GM19240 (cell line): ENCODE measurements at regions not wholly inside any gene's neighbourhood (a gene's known extent, or its start where the extent isn't known, plus 50 kb on each side); places are given as distances from the start of the nearest gene placed in this dataset.

ENCODE experiments used
- DNase-seq: peaks from one replicate; pipeline ENCODE4 v3.0.0; 2011; ENCODE audit warnings: low spot score; ENCODE audit not compliant: insufficient read length

DNA sequence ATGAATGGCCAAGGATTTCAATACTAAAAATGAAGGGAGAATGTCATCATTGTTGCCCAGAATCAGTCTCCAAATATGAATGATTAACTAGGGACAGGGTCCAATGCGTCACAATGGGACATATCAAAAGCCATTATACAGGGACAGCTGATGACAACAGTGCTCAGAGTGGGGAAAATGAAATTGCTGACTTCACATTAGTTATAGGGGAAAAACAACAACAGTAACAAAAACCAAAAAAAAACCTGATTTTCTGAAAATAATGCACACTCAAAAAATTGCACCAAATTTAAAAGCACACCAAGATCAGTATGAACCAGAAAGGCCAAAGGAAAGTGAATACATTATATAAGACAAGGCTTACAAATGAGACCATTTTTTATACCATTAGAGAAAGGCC lies 353.2 kb upstream of the SOX5 start:
- DNase-seq: no peak

DNA sequence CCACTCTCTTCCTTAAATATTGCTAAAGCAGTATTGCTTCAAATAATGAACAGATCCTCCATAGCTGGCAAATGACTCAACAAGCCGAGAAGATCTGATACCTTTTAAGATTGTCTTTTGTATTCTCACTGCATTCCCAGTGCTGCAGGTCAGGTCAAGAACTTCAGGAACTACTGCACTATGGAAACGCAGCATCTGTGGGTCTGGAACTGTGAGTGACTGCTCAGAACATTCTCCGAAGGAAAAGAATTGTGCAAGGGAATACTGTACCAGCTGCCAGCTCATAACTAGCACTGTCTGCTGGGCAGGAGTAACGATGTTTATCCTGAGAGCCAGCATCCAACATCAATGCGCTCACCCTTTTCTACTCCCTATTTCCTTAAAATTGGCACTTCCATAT lies 348.0 kb upstream of the SOX5 start:
- no peak for DNase-seq

DNA sequence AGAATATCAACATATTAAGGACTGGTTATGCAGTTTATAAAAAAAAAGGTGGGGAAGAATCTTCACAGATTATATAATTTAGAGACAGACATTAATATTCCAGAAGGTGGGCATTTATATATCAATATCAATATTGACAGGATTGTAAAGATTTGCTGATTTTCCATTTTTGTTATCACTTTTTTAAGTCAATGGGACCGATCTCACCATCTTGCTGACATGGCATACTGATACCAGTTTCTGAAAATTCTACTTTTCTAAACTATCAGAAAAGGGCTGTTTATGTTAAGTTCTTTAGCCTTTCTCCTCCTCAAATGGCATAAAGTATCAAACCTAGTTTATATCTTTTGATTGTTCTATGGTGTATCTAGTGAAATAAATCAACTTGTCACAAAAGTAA lies 344.1 kb upstream of the SOX5 start:
- no peak for DNase-seq

DNA sequence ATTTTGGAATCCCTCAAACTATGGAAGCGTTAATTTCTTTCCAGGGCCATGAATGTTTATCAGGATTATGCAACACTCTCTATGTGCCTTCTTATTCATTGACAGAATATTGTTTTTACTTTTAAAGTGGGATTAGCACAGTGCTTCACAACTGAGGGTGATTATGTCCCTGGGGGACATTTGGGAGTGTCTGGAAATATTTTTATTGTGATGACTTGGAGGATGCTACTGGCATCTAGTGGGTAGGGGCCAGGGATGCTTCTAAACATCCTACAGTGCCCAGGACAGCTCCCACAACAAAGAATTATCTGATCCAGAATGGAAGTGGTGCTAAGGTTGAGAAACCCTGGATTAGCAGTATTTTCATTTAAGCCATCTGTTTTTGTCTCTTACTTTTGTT lies 338.5 kb upstream of the SOX5 start:
- DNase-seq: no peak

DNA sequence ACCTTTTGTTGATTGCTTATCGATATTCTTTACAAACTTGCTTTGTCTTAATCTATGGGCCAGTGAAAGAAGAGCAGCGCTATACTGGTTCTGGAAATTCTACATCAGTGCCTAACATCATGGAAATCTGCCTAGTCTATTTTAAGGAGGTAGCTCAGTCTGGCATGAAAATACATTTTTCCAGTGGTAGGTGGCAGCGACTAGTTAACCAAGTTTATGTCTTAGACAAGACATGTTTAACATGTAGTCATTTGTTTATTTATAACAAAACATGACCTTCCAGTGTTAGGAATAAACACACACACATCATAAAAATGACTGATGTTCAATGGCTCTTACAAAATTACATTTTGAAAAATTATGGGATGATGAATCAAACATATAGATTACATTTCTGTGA lies 336.0 kb upstream of the SOX5 start:
- no peak for DNase-seq

DNA sequence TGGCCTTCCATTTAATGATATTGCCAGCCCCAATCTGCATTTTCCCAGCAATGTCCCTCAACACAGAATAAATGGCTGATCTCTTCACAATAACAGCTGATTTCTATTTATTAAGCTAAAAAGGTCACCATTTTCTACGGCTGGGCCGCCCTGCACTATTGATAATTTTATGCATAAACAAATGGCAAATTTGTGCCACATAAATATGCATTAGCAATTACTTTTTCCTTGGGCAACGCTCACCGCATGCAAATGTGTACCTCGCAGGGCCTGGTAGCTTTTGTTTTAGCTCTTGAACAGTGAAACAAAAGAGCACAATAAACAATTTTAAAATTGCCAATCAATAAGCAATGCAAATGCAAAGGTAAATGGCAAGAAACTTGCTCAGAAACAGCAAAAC lies 331.9 kb upstream of the SOX5 start:
- DNase-seq: no peak

DNA sequence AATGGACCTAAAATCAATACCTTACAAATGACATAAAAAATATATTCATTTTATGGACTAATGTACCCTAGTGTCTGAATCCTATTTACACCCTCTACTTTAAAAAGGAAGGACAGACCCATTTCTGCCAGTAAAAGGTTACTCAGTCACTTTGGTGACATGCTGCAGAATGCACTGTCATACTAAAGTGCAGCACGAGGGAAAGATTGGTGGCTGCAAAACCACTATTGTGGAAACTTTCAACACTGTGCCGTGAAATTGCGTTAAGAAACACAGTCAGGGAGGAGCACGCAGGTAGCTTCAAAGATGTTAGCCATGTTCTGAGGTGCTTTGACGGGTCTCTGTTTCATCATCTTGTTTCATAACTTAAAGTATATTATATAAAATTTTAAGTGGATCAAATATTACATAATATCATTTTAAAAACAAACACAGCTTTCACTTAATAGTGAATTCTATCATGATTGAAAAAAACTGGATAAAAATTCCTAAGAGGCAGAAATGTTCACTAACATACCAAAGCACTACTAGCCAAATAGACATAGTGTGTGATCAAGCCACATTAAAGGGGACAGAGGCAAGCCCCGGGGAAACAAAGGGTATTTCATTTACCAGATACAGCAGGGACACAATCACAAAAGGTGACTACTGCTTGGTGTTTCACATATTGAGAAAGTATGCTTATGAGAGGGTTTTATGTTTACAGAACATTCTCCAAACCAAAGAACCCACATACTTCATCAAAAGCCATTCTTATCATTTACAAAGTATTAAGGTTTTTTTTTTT lies 330.8 kb upstream of the SOX5 start:
- no peak for DNase-seq

DNA sequence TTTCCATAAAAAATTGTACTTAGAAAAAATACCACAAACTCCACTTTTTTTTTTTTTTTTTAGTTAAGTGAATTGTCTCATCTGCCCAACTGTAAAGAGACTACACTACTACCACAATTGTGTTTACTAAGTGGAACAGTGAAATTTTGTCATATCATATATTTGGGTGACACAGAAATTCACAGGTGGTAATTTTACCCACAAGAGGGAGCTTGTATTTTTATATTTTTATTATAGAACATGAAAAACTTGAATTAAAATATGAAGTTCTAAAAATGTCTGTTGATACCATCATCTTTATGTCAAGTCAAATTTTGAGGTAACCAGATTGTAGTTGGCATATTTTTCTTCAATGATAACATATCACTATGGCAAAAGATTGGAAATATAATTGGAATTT lies 329.4 kb upstream of the SOX5 start:
- DNase-seq: no peak

DNA sequence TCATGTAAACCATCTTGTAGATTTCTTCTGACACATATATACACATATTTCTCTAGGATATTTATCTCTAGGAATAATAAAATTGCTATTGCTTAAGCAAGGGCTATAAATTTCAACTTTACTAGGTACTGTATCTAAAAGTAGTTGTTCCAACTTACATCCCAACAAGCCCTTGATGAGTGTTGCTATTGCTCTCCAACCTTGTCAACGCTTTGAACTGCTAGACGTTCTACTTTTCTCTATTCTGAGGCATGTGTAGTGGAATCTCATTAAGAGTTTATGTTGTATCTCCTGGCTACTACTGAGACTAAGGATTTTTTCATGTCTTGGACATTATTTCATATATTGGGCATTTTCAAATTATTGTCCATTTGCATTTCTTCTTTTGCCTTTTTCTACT lies 321.5 kb upstream of the SOX5 start:
- DNase-seq: no peak

DNA sequence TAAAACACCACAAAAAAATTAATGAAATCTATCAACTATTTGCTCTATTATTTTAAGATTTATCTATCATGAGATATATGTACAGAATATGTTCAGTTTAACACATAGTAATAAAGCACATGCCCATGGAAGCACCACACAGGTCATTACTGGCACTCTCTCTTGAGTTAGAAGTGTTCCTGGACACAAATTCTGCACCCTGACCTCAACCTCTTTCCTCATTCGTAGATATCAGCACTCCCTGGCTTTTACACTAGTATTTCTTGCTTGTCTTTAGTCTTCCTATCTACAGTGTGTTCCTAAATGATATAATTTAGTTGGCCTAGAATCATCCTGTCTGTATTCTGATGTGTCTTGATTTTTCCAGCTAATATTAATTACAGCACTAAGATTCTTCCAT lies 321.0 kb upstream of the SOX5 start:
- no peak for DNase-seq

DNA sequence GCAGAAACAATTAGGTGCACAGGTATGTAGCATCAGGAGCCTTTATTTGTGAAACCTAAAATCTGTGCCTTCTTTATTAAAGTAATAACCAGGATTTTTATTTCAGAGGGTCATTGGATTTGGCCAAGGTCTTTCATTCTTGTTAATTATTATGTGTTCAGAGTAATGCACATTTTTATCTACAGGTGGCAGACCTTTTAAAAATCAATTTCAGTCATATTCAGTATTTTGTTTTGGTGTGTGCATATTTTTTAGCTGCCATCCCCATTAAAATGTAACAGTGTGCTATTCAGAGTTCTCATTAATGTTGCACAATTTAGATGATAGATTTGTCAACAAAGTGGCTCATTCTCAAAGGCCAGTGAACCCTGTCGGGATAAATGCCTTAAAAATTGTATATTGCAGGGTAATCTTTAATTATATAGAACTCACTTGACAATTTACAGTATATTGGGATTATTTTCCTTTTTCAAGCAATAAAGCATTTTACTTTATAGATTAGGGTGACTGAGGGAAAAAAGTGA lies 319.3 kb upstream of the SOX5 start:
- no peak for DNase-seq

DNA sequence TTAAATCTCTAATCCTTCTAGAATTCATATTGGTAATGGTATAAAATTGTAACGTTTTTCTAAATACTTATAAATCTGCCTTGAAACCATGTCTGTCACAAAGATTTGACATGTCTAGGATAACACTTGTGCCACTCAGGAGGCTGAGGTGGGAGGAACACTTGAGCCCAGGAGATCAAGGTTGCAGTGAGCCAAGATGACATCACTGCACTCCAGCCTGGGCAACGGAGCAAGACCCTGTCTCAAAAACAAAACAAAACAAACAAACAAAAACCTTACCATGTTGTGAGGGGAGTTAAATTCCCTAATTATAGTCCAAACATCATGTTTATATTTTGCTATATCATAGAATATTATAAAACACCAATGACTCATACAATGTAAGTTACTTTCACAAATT lies 317.5 kb upstream of the SOX5 start:
- DNase-seq: no peak

DNA sequence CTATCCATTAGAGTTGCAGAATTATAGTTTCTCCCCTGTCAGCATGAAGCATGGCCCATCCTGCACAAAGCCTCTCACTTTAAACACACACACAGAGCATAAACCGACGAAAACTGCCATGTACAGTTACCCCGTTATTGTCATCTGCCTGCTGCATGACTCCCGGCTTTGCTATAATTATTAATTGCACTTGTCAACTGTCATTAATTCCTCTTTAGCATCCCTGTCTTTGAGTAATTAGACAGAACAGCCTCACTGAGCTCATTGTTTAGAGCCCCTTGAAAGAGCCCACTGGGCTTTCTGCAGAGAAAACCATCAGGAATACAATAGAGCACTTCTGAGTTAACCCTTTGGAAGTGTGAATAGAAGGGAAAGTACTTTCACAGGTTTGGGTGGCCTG lies 307.2 kb upstream of the SOX5 start:
- no peak for DNase-seq

DNA sequence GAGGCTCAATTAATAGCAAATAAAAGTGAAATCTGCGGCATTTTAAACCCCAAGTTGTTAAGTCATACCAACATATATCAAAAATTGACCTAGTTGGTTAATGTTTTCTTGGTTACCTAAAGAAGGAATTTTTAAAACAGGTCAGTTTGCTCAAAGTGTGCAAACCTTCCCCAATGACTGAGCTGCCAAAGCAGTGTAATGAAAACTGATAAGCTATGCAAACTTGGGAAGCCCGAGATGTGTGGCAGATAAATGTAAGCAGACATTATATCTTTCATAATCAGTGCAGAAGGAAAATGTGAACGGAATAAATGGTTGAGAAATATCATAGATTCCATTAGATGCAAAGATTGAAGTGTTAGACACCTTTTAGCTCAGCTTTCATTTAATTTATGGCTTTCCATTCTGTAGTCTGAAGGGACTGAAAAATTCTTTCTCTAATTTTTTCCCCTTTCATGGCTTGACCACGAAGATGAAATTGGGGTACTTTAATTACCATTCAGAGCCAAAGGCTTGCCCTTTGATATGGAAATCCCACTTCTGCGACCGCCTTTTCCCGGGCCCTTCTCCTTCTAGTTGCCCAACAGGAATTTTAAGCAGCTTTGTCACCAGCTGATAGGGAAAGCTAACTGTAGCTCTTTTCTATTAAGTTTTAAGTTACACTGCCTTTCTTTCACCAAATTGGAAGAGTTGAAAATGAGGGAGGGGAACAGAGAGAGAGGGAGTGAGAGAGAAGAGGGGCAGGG lies 306.6 kb upstream of the SOX5 start:
- no peak for DNase-seq

DNA sequence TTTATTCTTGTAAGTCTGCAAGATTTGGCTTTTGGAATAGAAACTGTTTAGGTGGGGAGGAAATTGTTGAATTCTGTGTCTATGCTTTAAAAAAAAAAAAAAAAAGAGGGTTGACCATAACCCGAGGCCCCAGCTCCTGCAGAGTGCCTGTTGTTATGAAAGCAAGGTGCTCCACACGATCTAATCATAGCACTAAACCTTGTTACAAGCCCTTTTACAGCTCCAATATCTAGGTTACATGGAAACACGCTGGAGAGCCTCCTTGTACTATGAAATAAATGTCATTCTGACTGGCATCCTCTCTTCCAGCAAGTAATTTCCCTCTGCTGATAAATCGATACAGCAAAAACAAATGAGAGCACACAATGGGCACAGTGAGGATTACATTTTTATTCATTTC lies 303.1 kb upstream of the SOX5 start:
- DNase-seq: no peak

DNA sequence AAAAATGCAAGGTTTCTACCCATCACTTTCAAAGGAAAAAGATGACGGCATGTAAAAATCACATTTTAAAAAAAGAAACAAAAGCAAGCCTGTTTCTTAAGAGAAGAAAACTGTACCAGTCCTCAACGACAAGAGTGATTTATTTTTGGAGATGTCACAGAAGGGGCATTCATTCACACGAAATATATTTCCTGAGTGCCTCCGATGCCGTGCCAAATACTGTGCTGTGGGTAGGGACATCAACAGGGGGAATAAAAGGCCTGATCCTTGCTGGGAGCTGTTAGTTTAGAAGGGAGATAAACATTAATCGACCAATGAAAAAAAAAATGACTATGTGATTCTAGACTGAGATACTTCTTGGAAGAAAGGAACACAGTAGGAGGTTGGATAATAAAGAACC lies 297.5 kb upstream of the SOX5 start:
- DNase-seq: no peak

DNA sequence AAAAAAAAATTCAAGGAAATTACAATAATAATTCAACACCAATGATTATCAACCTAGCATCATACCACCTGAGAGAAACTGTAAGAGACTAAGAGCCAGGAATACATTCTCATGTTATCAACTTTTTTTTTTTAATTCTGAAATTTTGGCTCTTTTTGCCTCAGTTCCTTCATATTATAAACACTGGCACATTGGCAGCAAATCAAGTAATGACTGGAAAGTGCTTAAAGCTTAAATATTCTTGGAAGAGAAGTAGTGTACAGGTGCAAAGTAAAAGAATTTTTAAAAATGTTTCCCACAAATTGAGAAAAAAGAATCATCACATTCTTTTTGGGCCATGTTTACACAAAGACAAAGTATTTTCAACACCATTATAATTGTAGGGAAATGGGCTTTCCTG lies 296.9 kb upstream of the SOX5 start:
- no peak for DNase-seq

DNA sequence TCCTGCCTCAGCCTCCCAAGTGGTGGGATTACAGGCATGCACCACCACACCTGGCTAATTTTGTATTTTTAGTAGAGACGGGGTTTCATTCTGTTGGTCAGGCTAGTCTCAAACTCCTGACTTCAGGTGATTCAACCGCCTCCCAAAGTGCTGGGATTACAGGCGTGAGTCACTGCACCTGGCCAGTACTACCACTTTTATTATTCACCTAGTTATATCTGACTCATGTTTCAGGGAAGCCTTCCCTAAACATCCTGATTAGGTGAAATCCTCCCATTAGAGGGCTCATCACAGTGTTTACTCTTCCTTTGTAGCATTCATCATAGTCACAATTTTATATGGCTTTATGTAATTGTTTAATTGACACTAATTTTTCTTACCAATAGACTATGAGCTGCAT lies 295.3 kb upstream of the SOX5 start:
- DNase-seq: no peak

DNA sequence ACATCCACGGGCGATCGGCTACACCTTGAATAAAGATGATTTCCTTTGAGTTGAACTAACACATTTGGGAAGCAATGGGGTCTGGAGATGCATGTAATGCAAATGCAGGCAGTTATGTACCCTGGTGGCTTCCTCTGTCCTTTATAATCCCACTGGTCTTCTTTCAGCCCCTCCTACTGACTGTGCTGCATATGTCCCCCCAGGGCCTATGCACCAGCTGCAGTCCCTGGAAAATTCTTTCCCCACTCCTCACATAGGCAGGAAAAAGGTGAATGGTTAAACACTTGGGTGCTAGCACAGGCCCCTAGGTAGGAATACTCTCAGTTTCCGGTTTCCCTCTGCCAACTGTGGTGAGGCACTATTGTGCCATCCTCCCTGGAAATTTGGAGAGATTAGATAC lies 294.8 kb upstream of the SOX5 start:
- no peak for DNase-seq

DNA sequence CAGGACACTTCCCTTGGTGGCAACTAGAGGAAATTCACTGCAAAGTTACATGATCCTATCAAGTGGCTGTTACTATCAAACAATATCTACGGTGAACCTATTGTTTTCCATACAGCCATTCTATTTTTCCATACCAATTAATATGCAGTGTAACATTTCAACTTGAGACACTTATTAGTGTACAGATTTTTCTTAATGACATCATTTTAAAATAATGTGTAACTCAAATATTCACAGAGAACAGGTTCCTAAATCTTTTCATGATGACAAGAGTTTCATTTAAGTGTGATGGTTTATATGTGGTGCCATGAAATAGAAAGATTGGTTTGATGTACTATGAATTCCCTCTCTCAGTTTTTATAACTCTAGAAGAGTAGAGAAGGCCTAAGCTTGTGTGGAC lies 291.2 kb upstream of the SOX5 start:
- DNase-seq: no peak

DNA sequence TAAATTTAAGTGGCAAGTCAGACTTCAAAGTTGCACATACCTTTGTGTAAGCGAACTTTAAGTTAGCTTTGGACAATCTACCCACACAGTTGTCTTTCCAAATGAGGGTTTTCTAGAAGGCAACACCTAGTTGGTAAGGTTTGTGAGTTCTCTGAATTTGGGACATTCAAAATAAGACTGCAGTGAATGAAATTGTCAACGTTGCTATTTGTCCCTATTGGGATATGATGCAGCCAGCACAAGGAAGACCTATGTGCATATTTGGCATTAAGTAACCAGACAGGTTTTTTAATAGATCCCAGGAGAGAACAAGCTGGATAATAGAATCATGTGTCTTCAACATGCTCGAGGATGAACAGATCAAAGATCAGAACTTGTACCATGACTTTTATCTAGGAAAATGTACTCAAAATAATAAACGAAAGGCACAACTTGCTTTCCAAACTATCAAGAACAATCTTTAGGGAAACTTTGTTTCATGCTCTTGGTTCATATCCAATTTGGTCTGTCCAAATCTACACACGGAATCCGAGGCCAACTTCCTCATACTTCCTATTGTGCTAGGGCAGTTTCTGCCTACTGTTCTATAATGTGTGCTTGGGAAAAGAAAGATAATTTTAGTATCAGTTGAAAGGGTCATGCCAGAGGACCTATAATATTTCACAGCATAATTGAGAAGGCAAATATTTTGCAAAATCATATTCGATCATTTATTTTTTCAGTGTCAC lies 284.2 kb upstream of the SOX5 start:
- DNase-seq: no peak

DNA sequence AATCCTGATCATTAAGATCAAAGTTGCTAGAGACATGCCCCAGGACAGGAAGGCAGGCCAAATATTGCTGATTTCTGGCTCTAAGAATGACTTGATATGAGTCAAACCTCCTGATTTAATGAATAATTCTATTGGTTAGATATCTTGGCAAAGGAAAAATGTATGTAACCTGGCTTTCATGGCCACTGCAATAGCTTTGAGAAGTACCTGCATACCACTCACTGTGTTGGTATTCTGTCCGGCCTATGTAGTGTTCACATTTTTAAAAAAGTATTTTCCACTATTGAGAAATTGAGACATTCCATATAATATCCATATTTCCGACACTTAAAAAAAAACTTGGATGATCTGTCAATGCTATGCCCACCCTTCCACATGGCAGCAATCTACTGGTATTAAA lies 283.1 kb upstream of the SOX5 start:
- DNase-seq: no peak
